ENCODE measurements at regions not wholly inside any gene's neighbourhood (a gene's known extent, or its start where the extent isn't known, plus 50 kb on each side); places are given as distances from the start of the nearest gene placed in this dataset.

GRCh38 chr17:54521137-54521536, 379.5 kb upstream of the TOM1L1 start:
- TF ChIP-seq EZH2phosphoT487 (IDR thresholded peaks at IDR 0.05; ENCODE audit: borderline replicate concordance) (no peak), CTCF (conservative IDR thresholded peaks at IDR 0.05; ENCODE audit: low read length) (no peak)
- H3K4me1 ChIP-seq (ENCODE audit: insufficient read depth, low read length, poor library complexity, severe bottlenecking), result no peaks in the 10 kb centered on the region

GRCh38 chr17:54524501-54524900, 376.2 kb upstream of the TOM1L1 start:
- Histone ChIP-seq H3K9me3 (ENCODE audit: insufficient read depth, low read depth, low read length) (no peaks in the 10 kb centered on the region), H3K4me3 (ENCODE audit: low read length, poor library complexity, severe bottlenecking) (no peak overlapping the region), H3K9ac (ENCODE audit: low read depth, low read length, poor library complexity, severe bottlenecking) (no peak overlapping the region), H3K9me2 (replicated peaks; ENCODE audit: low read depth, low read length) (no peaks in the 10 kb centered on the region), H3K4me2 (ENCODE audit: low read depth, low read length, poor library complexity, severe bottlenecking) (no peak overlapping the region), H3K79me2 (ENCODE audit: insufficient read depth, low read length) (no peaks in the 10 kb centered on the region), H3K4me1 (ENCODE audit: insufficient read depth, low read length, poor library complexity, severe bottlenecking) (no peaks in the 10 kb centered on the region), H3F3A (ENCODE audit: low read depth) (no peaks in the 10 kb centered on the region), H4K20me1 (ENCODE audit: insufficient read depth, low read length, poor library complexity, severe bottlenecking) (no peaks in the 10 kb centered on the region), H3K36me3 (ENCODE audit: insufficient read depth, low read length) (no peaks in the 10 kb centered on the region), H3K27me3 (ENCODE audit: insufficient read depth, low read length, poor library complexity, severe bottlenecking) (no peaks in the 10 kb centered on the region), H2AFZ (ENCODE audit: low read length) (no peak overlapping the region)
- TF ChIP-seq EZH2phosphoT487 (IDR thresholded peaks at IDR 0.05; ENCODE audit: borderline replicate concordance), result no peak
- TF ChIP-seq CTCF (conservative IDR thresholded peaks at IDR 0.05; ENCODE audit: low read length), result no peak

More at GRCh38 chr17:54521137-54521536, 379.5 kb upstream of the TOM1L1 start:
- Histone ChIP-seq H2AFZ (ENCODE audit: low read length) (no peak overlapping the region), H3K27me3 (ENCODE audit: insufficient read depth, low read length, poor library complexity, severe bottlenecking) (no peaks in the 10 kb centered on the region), H3K9me3 (ENCODE audit: insufficient read depth, low read depth, low read length) (no peaks in the 10 kb centered on the region), H3K9ac (ENCODE audit: low read depth, low read length, poor library complexity, severe bottlenecking) (no peak overlapping the region), H4K20me1 (ENCODE audit: insufficient read depth, low read length, poor library complexity, severe bottlenecking) (no peaks in the 10 kb centered on the region), H3K9me2 (replicated peaks; ENCODE audit: low read depth, low read length) (no peaks in the 10 kb centered on the region), H3K4me3 (ENCODE audit: low read length, poor library complexity, severe bottlenecking) (no peak overlapping the region), H3K4me2 (ENCODE audit: low read depth, low read length, poor library complexity, severe bottlenecking) (no peak overlapping the region), H3K36me3 (ENCODE audit: insufficient read depth, low read length) (no peaks in the 10 kb centered on the region), H3K79me2 (ENCODE audit: insufficient read depth, low read length) (no peaks in the 10 kb centered on the region), H3F3A (ENCODE audit: low read depth) (no peaks in the 10 kb centered on the region)

GRCh38 chr17:54527941-54528340, 372.7 kb upstream of the TOM1L1 start:
- Histone ChIP-seq H3K79me2 (ENCODE audit: insufficient read depth, low read length) (no peaks in the 10 kb centered on the region), H3K9me2 (replicated peaks; ENCODE audit: low read depth, low read length) (no peaks in the 10 kb centered on the region), H2AFZ (ENCODE audit: low read length) (no peak overlapping the region), H3K9me3 (ENCODE audit: insufficient read depth, low read depth, low read length) (no peaks in the 10 kb centered on the region), H3K4me2 (ENCODE audit: low read depth, low read length, poor library complexity, severe bottlenecking) (no peak overlapping the region), H3K9ac (ENCODE audit: low read depth, low read length, poor library complexity, severe bottlenecking) (no peak overlapping the region), H4K20me1 (ENCODE audit: insufficient read depth, low read length, poor library complexity, severe bottlenecking) (no peaks in the 10 kb centered on the region), H3F3A (ENCODE audit: low read depth) (no peaks in the 10 kb centered on the region), H3K36me3 (ENCODE audit: insufficient read depth, low read length) (no peaks in the 10 kb centered on the region), H3K4me1 (ENCODE audit: insufficient read depth, low read length, poor library complexity, severe bottlenecking) (no peaks in the 10 kb centered on the region), H3K4me3 (ENCODE audit: low read length, poor library complexity, severe bottlenecking) (no peak overlapping the region), H3K27me3 (ENCODE audit: insufficient read depth, low read length, poor library complexity, severe bottlenecking) (no peaks in the 10 kb centered on the region)
- TF ChIP-seq CTCF (conservative IDR thresholded peaks at IDR 0.05; ENCODE audit: low read length), result no peak
- TF ChIP-seq EZH2phosphoT487 (IDR thresholded peaks at IDR 0.05; ENCODE audit: borderline replicate concordance), result no peak

Measured in Loucy (cell line).